ENCODE measurements at regions not wholly inside any gene's neighbourhood (a gene's known extent, or its start where the extent isn't known, plus 50 kb on each side); places are given as distances from the start of the nearest gene placed in this dataset.

DNA sequence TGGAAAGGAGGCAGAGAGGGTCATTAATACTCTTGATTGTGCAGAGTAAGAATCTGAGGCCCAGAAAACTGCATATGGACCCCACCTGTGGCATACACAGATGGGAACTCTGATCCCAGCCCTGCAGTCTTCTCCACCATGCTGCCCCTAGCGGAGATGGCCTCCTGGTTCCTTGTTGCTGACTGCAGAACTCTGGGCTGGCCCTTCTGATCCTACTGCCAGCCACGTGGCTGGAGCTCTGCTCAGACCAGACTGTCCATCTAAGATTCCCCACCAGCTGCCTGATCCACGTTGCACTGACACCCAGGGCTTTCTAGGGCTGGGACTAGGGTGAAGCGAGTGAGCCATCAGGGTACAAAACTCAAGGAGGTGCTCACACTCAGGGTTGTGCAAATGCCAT, 245.7 kb upstream of the NR4A3 start:
- Mint-ChIP-seq H3K4me1 (peaks cover 2% of the 10 kb centered on the region), H3K27ac (no peak overlapping the region), H3K9me3 (no peaks in the 10 kb centered on the region), H3K4me3 (no peak overlapping the region), H3K27me3 (no peaks in the 10 kb centered on the region), H3K36me3 (ENCODE audit: low read depth) (no peaks in the 10 kb centered on the region)
- ChIA-PET POLR2A (no interaction called here), CTCF (no interaction called here)
- no peak for ATAC-seq (ENCODE audit: low read depth)
- no peak for DNase-seq
- intact Hi-C loops (cut with micrococcal nuclease) = no loop called here
- TF ChIP-seq, protein P1, sequence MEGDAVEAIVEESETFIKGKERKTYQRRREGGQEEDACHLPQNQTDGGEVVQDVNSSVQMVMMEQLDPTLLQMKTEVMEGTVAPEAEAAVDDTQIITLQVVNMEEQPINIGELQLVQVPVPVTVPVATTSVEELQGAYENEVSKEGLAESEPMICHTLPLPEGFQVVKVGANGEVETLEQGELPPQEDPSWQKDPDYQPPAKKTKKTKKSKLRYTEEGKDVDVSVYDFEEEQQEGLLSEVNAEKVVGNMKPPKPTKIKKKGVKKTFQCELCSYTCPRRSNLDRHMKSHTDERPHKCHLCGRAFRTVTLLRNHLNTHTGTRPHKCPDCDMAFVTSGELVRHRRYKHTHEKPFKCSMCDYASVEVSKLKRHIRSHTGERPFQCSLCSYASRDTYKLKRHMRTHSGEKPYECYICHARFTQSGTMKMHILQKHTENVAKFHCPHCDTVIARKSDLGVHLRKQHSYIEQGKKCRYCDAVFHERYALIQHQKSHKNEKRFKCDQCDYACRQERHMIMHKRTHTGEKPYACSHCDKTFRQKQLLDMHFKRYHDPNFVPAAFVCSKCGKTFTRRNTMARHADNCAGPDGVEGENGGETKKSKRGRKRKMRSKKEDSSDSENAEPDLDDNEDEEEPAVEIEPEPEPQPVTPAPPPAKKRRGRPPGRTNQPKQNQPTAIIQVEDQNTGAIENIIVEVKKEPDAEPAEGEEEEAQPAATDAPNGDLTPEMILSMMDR (IDR thresholded peaks at IDR 0.05) = no peak

DNA sequence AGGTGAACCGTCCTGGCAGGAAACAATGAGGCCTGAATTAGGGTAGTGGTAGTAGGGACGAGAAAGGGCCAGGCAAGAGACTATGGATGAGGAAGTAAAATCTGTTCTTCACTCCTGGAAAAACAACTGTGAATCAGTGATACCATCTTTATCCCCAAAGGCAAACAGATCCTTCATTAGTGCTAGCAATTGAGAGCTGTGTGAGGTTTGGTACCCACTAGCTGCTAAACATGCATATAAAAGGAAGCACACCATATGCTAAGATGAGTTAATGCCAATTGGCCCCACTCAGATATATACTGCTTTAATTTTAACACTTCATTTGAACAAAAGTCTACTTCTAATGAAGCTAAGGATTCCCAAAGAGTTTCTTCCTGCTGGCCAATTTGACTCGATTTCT, 244.8 kb upstream of the NR4A3 start:
- H3K36me3 Mint-ChIP-seq (ENCODE audit: low read depth) = no peaks in the 10 kb centered on the region
- ChIA-PET CTCF (no interaction called here), POLR2A (interaction anchor here (0.6 kb wide), 1 partner anchor 239 kb away, joined by 3 read pairs; no protein-coding TSS in a partner anchor)
- no peak for ATAC-seq (ENCODE audit: low read depth)
- peaks cover 3% of the 10 kb centered on the region for H3K4me1 Mint-ChIP-seq
- no peak overlapping the region for H3K4me3 Mint-ChIP-seq
- TF ChIP-seq, protein P1 (IDR thresholded peaks at IDR 0.05) = no peak
- no peak for DNase-seq
- intact Hi-C loops (cut with micrococcal nuclease) = no loop called here
- no peaks in the 10 kb centered on the region for H3K27me3 Mint-ChIP-seq
- H3K27ac Mint-ChIP-seq = no peak overlapping the region
- no peaks in the 10 kb centered on the region for H3K9me3 Mint-ChIP-seq

DNA sequence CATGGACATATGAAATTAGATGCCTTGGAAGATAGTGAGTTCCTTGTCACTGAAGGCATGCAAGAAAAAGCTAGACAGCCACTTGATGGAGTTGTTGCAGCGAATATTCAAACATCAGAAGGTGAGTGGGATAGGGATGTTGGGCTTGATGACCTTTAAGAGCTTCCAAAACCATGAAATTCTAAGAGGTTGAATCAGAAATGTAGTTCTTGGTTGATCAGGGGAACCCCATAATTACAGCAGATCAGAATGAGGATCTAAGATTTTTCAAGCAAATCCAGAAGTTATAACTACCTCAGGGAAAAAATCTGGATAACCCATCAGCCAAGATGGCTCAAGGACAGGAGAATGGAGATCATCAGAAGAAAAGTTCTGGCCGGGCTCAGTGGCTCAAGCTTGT, 244.3 kb upstream of the NR4A3 start:
- ChIA-PET CTCF (no interaction called here), POLR2A (no interaction called here)
- H3K36me3 Mint-ChIP-seq (ENCODE audit: low read depth) = no peaks in the 10 kb centered on the region
- TF ChIP-seq, protein P1 (IDR thresholded peaks at IDR 0.05) = no peak
- intact Hi-C loops (cut with micrococcal nuclease) = no loop called here
- no peaks in the 10 kb centered on the region for H3K9me3 Mint-ChIP-seq
- H3K27me3 Mint-ChIP-seq = no peaks in the 10 kb centered on the region
- H3K4me1 Mint-ChIP-seq = peaks cover 7% of the 10 kb centered on the region
- ATAC-seq (ENCODE audit: low read depth) (no peak), DNase-seq (no peak)
- H3K27ac Mint-ChIP-seq = no peak overlapping the region
- H3K4me3 Mint-ChIP-seq = no peak overlapping the region

DNA sequence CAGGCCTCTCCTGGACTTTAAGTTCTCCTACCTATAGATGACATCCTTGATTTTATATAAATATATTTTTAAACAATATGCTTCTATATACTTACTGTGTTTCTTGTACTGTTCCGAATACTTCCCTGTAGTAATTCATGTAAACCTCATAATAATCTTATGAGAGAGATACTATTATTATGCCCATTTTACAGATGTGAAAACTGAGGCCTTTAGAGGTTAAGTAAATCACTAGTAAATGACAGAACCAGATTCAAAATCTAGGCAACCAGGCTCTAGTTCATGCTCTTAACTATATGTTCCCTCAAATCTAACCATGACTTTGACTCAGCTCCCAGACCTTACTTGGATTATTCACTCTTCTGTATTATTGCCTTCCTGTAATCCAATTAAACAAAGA, 243.0 kb upstream of the NR4A3 start:
- Mint-ChIP-seq H3K27ac (no peak overlapping the region), H3K36me3 (ENCODE audit: low read depth) (no peaks in the 10 kb centered on the region), H3K4me3 (no peak overlapping the region), H3K27me3 (no peaks in the 10 kb centered on the region), H3K9me3 (no peaks in the 10 kb centered on the region), H3K4me1 (peaks cover 16% of the 10 kb centered on the region)
- CTCF ChIA-PET = no interaction called here
- DNase-seq (no peak), ATAC-seq (ENCODE audit: low read depth) (no peak)
- POLR2A ChIA-PET = no interaction called here
- TF ChIP-seq, protein P1 (IDR thresholded peaks at IDR 0.05) = no peak
- intact Hi-C loops (cut with micrococcal nuclease) = no loop called here

DNA sequence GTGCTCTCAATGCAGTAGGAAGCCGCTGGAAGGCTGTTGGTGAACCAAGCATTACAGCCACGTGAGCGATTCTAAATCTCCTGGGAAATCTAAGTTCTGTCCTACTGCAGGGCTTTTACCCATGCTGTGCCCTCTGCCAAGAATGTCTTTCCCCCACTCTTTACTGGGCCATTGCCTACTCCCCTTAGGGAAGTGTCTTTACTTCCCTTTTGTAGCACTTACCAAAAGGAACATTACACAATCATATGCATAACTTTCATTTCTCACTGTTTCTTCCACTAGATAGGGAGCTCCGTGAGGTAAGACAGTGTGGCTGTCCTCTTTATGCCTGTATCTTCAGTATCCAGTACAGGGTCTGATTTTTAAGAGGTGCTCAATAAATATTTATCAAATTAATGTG, 241.7 kb upstream of the NR4A3 start:
- Mint-ChIP-seq H3K27me3 (no peaks in the 10 kb centered on the region), H3K9me3 (no peaks in the 10 kb centered on the region), H3K27ac (no peak overlapping the region), H3K36me3 (ENCODE audit: low read depth) (no peaks in the 10 kb centered on the region), H3K4me1 (peaks cover 16% of the 10 kb centered on the region), H3K4me3 (no peak overlapping the region)
- ATAC-seq (ENCODE audit: low read depth) (peak; percentile 31), DNase-seq (no peak)
- ChIA-PET CTCF (no interaction called here), POLR2A (no interaction called here)
- intact Hi-C loops (cut with micrococcal nuclease) = no loop called here
- TF ChIP-seq, protein P1 (IDR thresholded peaks at IDR 0.05) = no peak

Measured in activated B cell treated with CpG ODN at 0.5 μM for 24 hours (primary cell).